Liver (tissue), 8 donors: ENCODE measurements at regions not wholly inside any gene's neighbourhood (a gene's known extent, or its start where the extent isn't known, plus 50 kb on each side); places are given as distances from the start of the nearest gene placed in this dataset.

Experiments used
- DNase-seq: peaks from one replicate; pipeline ENCODE4 v3.0.0-alpha.2; 2017; ENCODE audit warnings: low spot score
- H3K27ac ChIP-seq, 2 donors: one replicate each; pipeline ENCODE4 v1.7.0; 2013; ENCODE audit warnings: inconsistent platforms in 2 of 2, low read length in 2 of 2, control low read depth in 1 of 2, low read depth in 1 of 2, mild to moderate bottlenecking in 1 of 2
- H3K27me3 ChIP-seq, 4 donors: one replicate each; pipeline versions ENCODE4 v1.6.1 to v1.7.0; 2013; ENCODE audit warnings: low read length in 3 of 4, inconsistent platforms in 1 of 4, mild to moderate bottlenecking in 1 of 4, moderate library complexity in 1 of 4; ENCODE audit not compliant: control insufficient read depth in 4 of 4, insufficient read depth in 4 of 4
- H3K36me3 ChIP-seq, 4 donors: one replicate each; pipeline versions ENCODE4 v1.6.1 to v1.7.0; 2013; ENCODE audit warnings: low read length in 3 of 4, mild to moderate bottlenecking in 3 of 4, low read depth in 1 of 4, moderate library complexity in 1 of 4; ENCODE audit not compliant: control insufficient read depth in 4 of 4, insufficient read depth in 3 of 4
- H3K4me1 ChIP-seq, 4 donors: one replicate each; pipeline versions ENCODE4 v1.6.1 to v1.7.0; 2013; ENCODE audit warnings: low read length in 3 of 4, mild to moderate bottlenecking in 3 of 4, moderate library complexity in 1 of 4; ENCODE audit not compliant: control insufficient read depth in 4 of 4, insufficient read depth in 4 of 4
- H3K4me3 ChIP-seq, 3 donors: one replicate each; pipeline versions ENCODE4 v1.6.1 to v1.7.0; 2013; ENCODE audit warnings: low read length in 3 of 3, control low read depth in 1 of 3, low read depth in 1 of 3, mild to moderate bottlenecking in 1 of 3
- H3K9ac ChIP-seq, 2 donors: one replicate each; pipeline ENCODE4 v1.7.0; 2013; ENCODE audit warnings: low read length in 2 of 2, mild to moderate bottlenecking in 2 of 2, moderate library complexity in 2 of 2, control low read depth in 1 of 2, low read depth in 1 of 2
- H3K9me3 ChIP-seq, 4 donors: one replicate each; pipeline versions ENCODE4 v1.6.1 to v1.7.0; 2013; ENCODE audit warnings: low read length in 3 of 4; ENCODE audit not compliant: control insufficient read depth in 4 of 4
- EGR1 ChIP-seq, 2 donors: IDR thresholded peaks; 2 replicates each; pipeline ENCODE4 v1.6.1; 2016 to 2018; ENCODE audit warnings: antibody characterized with exemption in 2 of 2, low read depth in 2 of 2
- FOXA1 ChIP-seq: IDR thresholded peaks from 2 replicates; pipeline ENCODE4 v1.6.1; 2016; ENCODE audit warnings: antibody characterized with exemption
- FOXA2 ChIP-seq: IDR thresholded peaks from 2 replicates; pipeline ENCODE4 v1.6.1; 2016; ENCODE audit warnings: antibody characterized with exemption
- GABPA ChIP-seq, 2 donors: IDR thresholded peaks in 1 of 2; conservative IDR thresholded peaks in 1 of 2; 2 replicates each; pipeline ENCODE4 v1.6.1; 2016; ENCODE audit warnings: antibody characterized with exemption in 2 of 2, mild to moderate bottlenecking in 1 of 2, moderate library complexity in 1 of 2
- HNF4A ChIP-seq, 2 donors: conservative IDR thresholded peaks; 2 replicates each; pipeline ENCODE4 v1.6.1; 2016; ENCODE audit warnings: antibody characterized with exemption in 2 of 2, mild to moderate bottlenecking in 2 of 2
- HNF4G ChIP-seq: IDR thresholded peaks from 2 replicates; pipeline ENCODE4 v1.6.1; 2016; ENCODE audit warnings: antibody characterized with exemption
- JUND ChIP-seq, 2 donors: IDR thresholded peaks; 2 replicates each; pipeline ENCODE4 v1.6.1; 2016; ENCODE audit warnings: antibody characterized with exemption in 2 of 2
- MAX ChIP-seq: IDR thresholded peaks from 2 replicates; pipeline ENCODE4 v1.6.1; 2016; ENCODE audit warnings: antibody characterized with exemption
- NR2F2 ChIP-seq: IDR thresholded peaks from 2 replicates; pipeline ENCODE4 v1.6.1; 2016; ENCODE audit warnings: antibody characterized with exemption
- RAD21 ChIP-seq, 2 donors: IDR thresholded peaks; 2 replicates each; pipeline ENCODE4 v1.6.1; 2016; ENCODE audit warnings: antibody characterized with exemption in 2 of 2, mild to moderate bottlenecking in 2 of 2
- REST ChIP-seq: IDR thresholded peaks from 2 replicates; pipeline ENCODE4 v1.6.1; 2016; ENCODE audit warnings: antibody characterized with exemption, mild to moderate bottlenecking
- RXRA ChIP-seq, 2 donors: IDR thresholded peaks; 2 replicates each; pipeline ENCODE4 v1.6.1; 2017 to 2018; ENCODE audit warnings: antibody characterized with exemption in 2 of 2, mild to moderate bottlenecking in 1 of 2
- SP1 ChIP-seq: IDR thresholded peaks from 2 replicates; pipeline ENCODE4 v1.6.1; 2018; ENCODE audit warnings: antibody characterized with exemption, mild to moderate bottlenecking
- TAF1 ChIP-seq: conservative IDR thresholded peaks from 2 replicates; pipeline ENCODE4 v1.6.1; 2016; ENCODE audit warnings: antibody characterized with exemption, mild to moderate bottlenecking
- YY1 ChIP-seq: IDR thresholded peaks from 2 replicates; pipeline ENCODE4 v1.6.1; 2016; ENCODE audit warnings: antibody characterized with exemption, mild to moderate bottlenecking
- WGBS: extraction: QIAGEN DNeasy Blood & Tissue Kit; methylation state at CpG from one replicate; pipeline ENCODE4 v1.1.7; 2013; 5-methylcytosine and 5-hydroxymethylcytosine counted together
- TF ChIP-seq, protein P1 (sequence below): IDR thresholded peaks from 2 replicates; pipeline ENCODE4 v1.6.1; 2016; ENCODE audit warnings: antibody characterized with exemption
- TF ChIP-seq, protein P2 (sequence below): IDR thresholded peaks from 2 replicates; pipeline ENCODE4 v1.6.1; 2016; ENCODE audit warnings: antibody characterized with exemption
- TF ChIP-seq, protein P3 (sequence below): fragments of 150-350 bp; IDR thresholded peaks from 2 replicates; pipeline ENCODE4 v1.5.1; 2017; ENCODE audit warnings: improper control_type of control experiment, low read depth, low read length; ENCODE audit not compliant: missing input control
- donor health status: healthy.
- donor health status: healthy.
- donor health status: healthy.
- donor health status: healthy.
- donor health status: healthy.

- Histone ChIP-seq H3K4me1 (no peaks in the 10 kb centered on the region), H3K4me3 (no peak overlapping the region), H3K27ac (no peak overlapping the region), H3K36me3 (no peaks in the 10 kb centered on the region), H3K27me3 (no peaks in the 10 kb centered on the region), H3K9me3 (no peaks in the 10 kb centered on the region), H3K9ac (no peak overlapping the region)
- 89% methylated on average over 1 of the region's 1 CpG for WGBS
- TF ChIP-seq MAX: no peak
- TF ChIP-seq REST: no peak
- no peak for TF ChIP-seq TAF1
- no peak for TF ChIP-seq HNF4G
- no peak for TF ChIP-seq RXRA (IDR thresholded peaks at IDR 0.05)
- TF ChIP-seq EGR1 (IDR thresholded peaks at IDR 0.05; ENCODE audit: low read depth in 2 of 2): no peak
- TF ChIP-seq, protein P1, sequence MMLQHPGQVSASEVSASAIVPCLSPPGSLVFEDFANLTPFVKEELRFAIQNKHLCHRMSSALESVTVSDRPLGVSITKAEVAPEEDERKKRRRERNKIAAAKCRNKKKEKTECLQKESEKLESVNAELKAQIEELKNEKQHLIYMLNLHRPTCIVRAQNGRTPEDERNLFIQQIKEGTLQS: no peak
- no peak for TF ChIP-seq GABPA (IDR thresholded peaks at IDR 0.05 in 1 of 2, conservative IDR thresholded peaks at IDR 0.05 in 1 of 2)
- TF ChIP-seq, protein P2, sequence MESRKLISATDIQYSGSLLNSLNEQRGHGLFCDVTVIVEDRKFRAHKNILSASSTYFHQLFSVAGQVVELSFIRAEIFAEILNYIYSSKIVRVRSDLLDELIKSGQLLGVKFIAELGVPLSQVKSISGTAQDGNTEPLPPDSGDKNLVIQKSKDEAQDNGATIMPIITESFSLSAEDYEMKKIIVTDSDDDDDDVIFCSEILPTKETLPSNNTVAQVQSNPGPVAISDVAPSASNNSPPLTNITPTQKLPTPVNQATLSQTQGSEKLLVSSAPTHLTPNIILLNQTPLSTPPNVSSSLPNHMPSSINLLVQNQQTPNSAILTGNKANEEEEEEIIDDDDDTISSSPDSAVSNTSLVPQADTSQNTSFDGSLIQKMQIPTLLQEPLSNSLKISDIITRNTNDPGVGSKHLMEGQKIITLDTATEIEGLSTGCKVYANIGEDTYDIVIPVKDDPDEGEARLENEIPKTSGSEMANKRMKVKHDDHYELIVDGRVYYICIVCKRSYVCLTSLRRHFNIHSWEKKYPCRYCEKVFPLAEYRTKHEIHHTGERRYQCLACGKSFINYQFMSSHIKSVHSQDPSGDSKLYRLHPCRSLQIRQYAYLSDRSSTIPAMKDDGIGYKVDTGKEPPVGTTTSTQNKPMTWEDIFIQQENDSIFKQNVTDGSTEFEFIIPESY: no peak
- TF ChIP-seq FOXA2: no peak
- no peak for DNase-seq
Observed at GRCh38 chr3:20326541-20326940, 140.5 kb upstream of the SGO1 start.

- DNase-seq: no peak
- 100% methylated on average over 1 of the region's 1 CpG for WGBS
- no peak for TF ChIP-seq YY1
- TF ChIP-seq SP1: no peak
- TF ChIP-seq, protein P1: no peak
- TF ChIP-seq EGR1 (IDR thresholded peaks at IDR 0.05; ENCODE audit: low read depth in 2 of 2): no peak
- no peak for TF ChIP-seq RAD21 (IDR thresholded peaks at IDR 0.05)
- no peak for TF ChIP-seq GABPA (IDR thresholded peaks at IDR 0.05 in 1 of 2, conservative IDR thresholded peaks at IDR 0.05 in 1 of 2)
- TF ChIP-seq REST: no peak
- TF ChIP-seq HNF4A (conservative IDR thresholded peaks at IDR 0.05): no peak
- TF ChIP-seq, protein P2: no peak
- no peak for TF ChIP-seq HNF4G
- TF ChIP-seq NR2F2: no peak
- TF ChIP-seq, protein P3, sequence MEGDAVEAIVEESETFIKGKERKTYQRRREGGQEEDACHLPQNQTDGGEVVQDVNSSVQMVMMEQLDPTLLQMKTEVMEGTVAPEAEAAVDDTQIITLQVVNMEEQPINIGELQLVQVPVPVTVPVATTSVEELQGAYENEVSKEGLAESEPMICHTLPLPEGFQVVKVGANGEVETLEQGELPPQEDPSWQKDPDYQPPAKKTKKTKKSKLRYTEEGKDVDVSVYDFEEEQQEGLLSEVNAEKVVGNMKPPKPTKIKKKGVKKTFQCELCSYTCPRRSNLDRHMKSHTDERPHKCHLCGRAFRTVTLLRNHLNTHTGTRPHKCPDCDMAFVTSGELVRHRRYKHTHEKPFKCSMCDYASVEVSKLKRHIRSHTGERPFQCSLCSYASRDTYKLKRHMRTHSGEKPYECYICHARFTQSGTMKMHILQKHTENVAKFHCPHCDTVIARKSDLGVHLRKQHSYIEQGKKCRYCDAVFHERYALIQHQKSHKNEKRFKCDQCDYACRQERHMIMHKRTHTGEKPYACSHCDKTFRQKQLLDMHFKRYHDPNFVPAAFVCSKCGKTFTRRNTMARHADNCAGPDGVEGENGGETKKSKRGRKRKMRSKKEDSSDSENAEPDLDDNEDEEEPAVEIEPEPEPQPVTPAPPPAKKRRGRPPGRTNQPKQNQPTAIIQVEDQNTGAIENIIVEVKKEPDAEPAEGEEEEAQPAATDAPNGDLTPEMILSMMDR: no peak
- TF ChIP-seq FOXA2: no peak
- no peak for TF ChIP-seq MAX
- no peak for TF ChIP-seq JUND (IDR thresholded peaks at IDR 0.05)
- no peak for TF ChIP-seq RXRA (IDR thresholded peaks at IDR 0.05)
- TF ChIP-seq FOXA1: no peak
- H3K4me3 ChIP-seq: no peak overlapping the region
- H3K27ac ChIP-seq: no peak overlapping the region
- no peaks in the 10 kb centered on the region for H3K36me3 ChIP-seq
- H3K27me3 ChIP-seq: no peaks in the 10 kb centered on the region
- H3K4me1 ChIP-seq: no peaks in the 10 kb centered on the region
- no peaks in the 10 kb centered on the region for H3K9me3 ChIP-seq
- no peak overlapping the region for H3K9ac ChIP-seq
Observed at GRCh38 chr3:20325563-20325962, 139.6 kb upstream of the SGO1 start.
